ENCODE measurements at regions not wholly inside any gene's neighbourhood (a gene's known extent, or its start where the extent isn't known, plus 50 kb on each side); places are given as distances from the start of the nearest gene placed in this dataset.

GRCh38 chr16:86442703-86443102 lies 67.6 kb upstream of the FOXF1 start:
- no peak overlapping the region for H3K4me3 ChIP-seq (ENCODE audit: low read depth, low read length)
- no peak for DNase-seq (ENCODE audit: low read depth, low spot score)
- CTCF ChIA-PET, result interaction anchor here (0.8 kb wide), 1 partner anchor 13 kb away, joined by 3 read pairs; no protein-coding TSS in a partner anchor
- TF ChIP-seq, protein P1, sequence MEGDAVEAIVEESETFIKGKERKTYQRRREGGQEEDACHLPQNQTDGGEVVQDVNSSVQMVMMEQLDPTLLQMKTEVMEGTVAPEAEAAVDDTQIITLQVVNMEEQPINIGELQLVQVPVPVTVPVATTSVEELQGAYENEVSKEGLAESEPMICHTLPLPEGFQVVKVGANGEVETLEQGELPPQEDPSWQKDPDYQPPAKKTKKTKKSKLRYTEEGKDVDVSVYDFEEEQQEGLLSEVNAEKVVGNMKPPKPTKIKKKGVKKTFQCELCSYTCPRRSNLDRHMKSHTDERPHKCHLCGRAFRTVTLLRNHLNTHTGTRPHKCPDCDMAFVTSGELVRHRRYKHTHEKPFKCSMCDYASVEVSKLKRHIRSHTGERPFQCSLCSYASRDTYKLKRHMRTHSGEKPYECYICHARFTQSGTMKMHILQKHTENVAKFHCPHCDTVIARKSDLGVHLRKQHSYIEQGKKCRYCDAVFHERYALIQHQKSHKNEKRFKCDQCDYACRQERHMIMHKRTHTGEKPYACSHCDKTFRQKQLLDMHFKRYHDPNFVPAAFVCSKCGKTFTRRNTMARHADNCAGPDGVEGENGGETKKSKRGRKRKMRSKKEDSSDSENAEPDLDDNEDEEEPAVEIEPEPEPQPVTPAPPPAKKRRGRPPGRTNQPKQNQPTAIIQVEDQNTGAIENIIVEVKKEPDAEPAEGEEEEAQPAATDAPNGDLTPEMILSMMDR (IDR thresholded peaks at IDR 0.05; ENCODE audit: insufficient read depth, low read length, missing control alignments), result no peak
- POLR2A ChIA-PET, result no interaction called here

GRCh38 chr16:86443508-86444147 lies 66.7 kb upstream of the FOXF1 start:
- no peak overlapping the region for H3K4me3 ChIP-seq (ENCODE audit: low read depth, low read length)
- ChIA-PET POLR2A (no interaction called here), CTCF (no interaction called here)
- TF ChIP-seq, protein P1 (IDR thresholded peaks at IDR 0.05; ENCODE audit: insufficient read depth, low read length, missing control alignments), result no peak
- DNase-seq (ENCODE audit: low read depth, low spot score), result no peak

GRCh38 chr16:86444261-86444660 lies 66.1 kb upstream of the FOXF1 start:
- DNase-seq (ENCODE audit: low read depth, low spot score), result no peak
- TF ChIP-seq, protein P1 (IDR thresholded peaks at IDR 0.05; ENCODE audit: insufficient read depth, low read length, missing control alignments), result no peak
- CTCF ChIA-PET, result no interaction called here
- no peak overlapping the region for H3K4me3 ChIP-seq (ENCODE audit: low read depth, low read length)
- POLR2A ChIA-PET, result no interaction called here

DNA sequence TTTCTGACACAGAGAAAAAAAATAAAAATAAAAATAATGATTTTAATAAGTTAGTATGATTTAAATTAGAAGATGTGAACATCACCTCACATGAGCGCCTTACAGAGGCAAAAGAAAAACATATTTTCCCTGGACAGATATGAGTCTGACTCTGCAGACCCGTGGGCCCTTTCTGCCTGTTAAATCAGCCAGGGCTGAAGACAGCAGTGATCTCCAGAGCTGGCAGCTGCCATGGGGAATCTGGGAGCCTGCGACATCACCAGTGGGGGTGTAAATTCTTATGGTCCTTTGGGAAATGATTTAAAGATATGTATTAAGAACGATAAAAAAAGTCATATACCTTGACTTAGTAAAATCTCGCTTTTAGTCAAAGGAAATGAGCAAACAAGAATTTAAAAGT lies 65.7 kb upstream of the FOXF1 start:
- DNase-seq (ENCODE audit: low read depth, low spot score), result no peak
- TF ChIP-seq, protein P1 (IDR thresholded peaks at IDR 0.05; ENCODE audit: insufficient read depth, low read length, missing control alignments), result no peak
- no peak overlapping the region for H3K4me3 ChIP-seq (ENCODE audit: low read depth, low read length)
- POLR2A ChIA-PET, result no interaction called here
- CTCF ChIA-PET, result no interaction called here

GRCh38 chr16:86446279-86446678 lies 64.0 kb upstream of the FOXF1 start:
- TF ChIP-seq, protein P1 (IDR thresholded peaks at IDR 0.05; ENCODE audit: insufficient read depth, low read length, missing control alignments), result no peak
- ChIA-PET CTCF (interaction anchor here (0.7 kb wide), 1 partner anchor 12 kb away, joined by 3 read pairs; no protein-coding TSS in a partner anchor), POLR2A (no interaction called here)
- DNase-seq (ENCODE audit: low read depth, low spot score), result no peak
- H3K4me3 ChIP-seq (ENCODE audit: low read depth, low read length), result no peak overlapping the region

DNA sequence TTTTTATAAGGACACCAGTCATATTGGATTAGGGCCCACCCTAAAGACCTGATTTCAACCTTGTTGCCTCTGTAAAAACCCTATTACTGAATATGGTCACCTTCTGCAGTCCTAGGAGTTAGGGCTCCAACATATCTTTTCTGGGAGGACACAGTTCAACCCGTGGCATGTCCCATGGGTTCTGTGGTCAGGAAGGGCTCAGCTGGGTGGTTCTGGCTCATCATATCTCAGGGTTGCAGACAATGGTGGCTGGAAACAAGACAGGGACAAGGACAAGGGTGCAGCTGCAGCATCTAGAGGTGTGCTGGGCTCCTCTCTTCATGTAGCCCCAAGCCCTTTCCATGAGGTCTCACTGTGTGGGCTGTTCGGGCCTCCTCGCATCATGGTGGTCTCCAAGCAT lies 63.1 kb upstream of the FOXF1 start:
- ChIA-PET CTCF (no interaction called here), POLR2A (no interaction called here)
- DNase-seq (ENCODE audit: low read depth, low spot score), result no peak
- H3K4me3 ChIP-seq (ENCODE audit: low read depth, low read length), result no peak overlapping the region
- TF ChIP-seq, protein P1 (IDR thresholded peaks at IDR 0.05; ENCODE audit: insufficient read depth, low read length, missing control alignments), result no peak

Data from AG04449 (cell line).